Right ventricle myocardium superior (tissue), 1 donor: ENCODE measurements at regions not wholly inside any gene's neighbourhood (a gene's known extent, or its start where the extent isn't known, plus 50 kb on each side); places are given as distances from the start of the nearest gene placed in this dataset.
"Not testable (repeated sequence)": the region's sequence is repeated elsewhere in the genome, so short reads cannot be mapped to it uniquely, and the experiment has no call there.

Experiments used
- ATAC-seq: fragments of 200-7000 bp; cut with Tn5 transposase; one replicate; pipeline ENCODE4 v1.9.1; 2020; ENCODE audit warnings: mild to moderate bottlenecking; ENCODE audit not compliant: poor library complexity
- DNase-seq: peaks from one replicate; pipeline ENCODE4 v3.0.0-alpha.2; 2020
- intact Hi-C: fragments of 100-400 bp; cut with DNase I; formaldehyde crosslinking; loops from one replicate; pipeline ENCODE4 v1.11.2; 2022
- donor health status: DM: no; HTN: yes; CAD: no; lungs with severe emphysema.

DNA sequence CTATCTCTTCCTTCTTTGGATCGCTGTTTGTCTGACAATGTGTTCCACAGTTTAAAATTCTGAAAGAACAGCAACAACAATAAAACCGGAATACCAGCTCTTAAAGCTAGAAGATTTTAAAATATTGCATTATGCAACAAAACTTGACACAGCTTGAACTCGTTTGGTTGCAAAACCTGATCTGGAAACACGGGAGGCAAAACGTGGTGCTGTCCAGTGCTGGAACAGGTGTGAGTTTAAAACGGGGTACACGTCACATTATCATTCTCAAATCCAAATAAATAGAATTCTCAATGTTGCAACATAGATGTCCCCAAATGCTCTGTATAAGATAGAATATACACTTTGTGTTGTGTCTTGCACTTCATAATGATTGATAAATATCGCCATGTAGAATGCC, 110.9 kb upstream of the LYSMD4 start:
- intact Hi-C loops: no loop called here
- no peak for DNase-seq
- no peak for ATAC-seq

DNA sequence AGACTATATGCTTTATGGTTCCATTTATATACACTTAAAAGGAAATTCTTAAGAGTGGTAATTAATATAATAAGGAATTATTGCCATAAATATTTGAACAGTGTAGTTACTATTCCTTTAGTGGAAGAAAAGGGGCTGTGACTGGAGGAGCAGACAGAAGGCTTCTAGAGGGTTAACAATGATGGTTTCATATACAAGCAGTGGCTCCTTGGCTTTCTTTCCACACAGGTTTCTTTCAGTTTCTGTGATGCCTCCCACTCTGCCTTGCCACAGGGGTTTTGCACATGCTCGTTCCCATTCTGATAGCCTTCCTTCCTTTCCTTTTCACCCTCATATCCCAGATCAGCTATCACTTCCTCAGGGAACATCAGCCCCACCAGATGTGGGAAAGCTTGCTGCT, 108.8 kb upstream of the LYSMD4 start:
- ATAC-seq: no peak

DNA sequence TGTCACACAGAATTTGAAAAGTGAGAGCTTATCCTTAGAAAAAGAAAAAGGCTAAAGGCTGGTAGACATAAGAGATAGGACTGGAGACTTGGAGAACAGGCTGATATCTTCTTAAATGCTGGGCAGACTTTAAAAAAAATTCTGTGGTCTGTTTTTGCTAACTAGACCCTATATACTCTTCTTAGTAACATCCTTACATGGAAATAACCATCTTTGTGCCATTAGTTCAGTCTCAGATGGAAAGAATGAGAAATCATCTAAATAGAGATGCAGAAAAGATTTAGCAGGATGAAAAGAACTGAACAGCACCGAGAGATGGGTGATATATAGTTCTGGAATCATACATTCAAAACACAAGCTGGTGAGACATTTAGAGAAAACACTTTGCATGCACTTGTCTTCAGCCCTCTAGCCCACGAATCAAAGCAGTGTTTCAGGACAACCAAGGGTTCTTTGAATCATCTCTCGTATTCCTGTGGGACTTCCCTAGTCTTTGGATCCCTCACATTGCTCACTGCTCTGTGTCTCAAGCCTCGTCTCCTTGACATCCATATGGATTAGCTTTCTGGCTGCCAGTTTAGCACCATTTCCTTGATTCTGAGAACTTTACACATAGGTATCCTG, 93.0 kb upstream of the LYSMD4 start:
- no peak for ATAC-seq
- no peak for DNase-seq
- intact Hi-C loops: no loop called here

More for the DNA sequence above, 108.8 kb upstream of the LYSMD4 start:
- no peak for DNase-seq
- intact Hi-C loops: no loop called here

DNA sequence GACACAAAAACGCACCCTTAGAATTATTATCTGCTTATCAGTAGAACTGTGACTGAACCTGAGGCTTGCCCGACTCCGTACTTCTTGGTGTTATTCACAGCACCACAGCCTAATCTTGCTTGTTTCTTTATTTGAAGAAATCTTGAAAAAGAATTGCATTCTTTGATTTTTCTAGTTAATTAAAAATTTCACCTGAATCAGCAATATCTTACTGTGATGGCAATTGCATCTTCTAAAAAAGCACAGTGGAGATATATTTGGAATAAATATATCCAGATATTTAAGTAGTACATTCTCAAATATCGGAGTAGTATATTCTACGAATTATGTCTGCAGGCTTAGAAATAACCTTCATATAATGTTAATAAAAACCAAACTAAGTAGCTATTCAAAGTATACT, 90.1 kb upstream of the LYSMD4 start:
- intact Hi-C loops: no loop called here
- ATAC-seq (no peak), DNase-seq (no peak)

DNA sequence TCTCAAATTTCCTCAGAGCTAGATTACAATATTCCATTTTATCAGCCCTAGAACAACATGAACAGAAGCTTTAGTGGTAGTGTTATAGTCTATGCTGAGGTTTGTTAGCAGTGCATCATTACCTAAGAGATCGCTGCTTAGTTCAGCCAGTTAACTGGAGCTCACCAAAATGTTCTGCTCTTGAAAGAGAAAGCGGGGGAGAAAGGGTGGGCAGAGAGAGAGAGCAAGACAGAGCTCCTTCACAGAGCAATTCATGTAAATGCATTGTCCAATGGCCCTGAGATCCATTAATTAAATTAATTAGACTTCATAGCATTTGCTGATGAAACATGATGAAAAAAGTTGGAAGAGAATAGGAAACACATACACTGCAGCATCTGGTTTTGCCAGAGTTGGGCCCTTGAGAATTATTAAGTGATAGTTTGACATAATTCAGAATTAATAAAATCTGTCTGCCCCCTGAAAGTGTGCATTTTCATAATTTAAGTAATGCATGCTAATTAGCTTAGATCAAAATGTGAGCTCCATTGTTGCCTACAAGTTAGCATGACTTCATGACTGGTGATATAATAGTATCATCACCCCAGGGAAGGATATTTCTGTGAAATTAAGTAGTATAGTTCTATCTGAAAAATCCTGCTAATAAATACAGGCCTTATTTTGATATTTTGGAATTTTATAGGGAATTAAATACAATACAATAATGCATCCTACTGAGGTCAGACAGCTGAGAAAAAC, 86.9 kb upstream of the LYSMD4 start:
- ATAC-seq (no peak), DNase-seq (no peak)
- intact Hi-C loops: no loop called here

DNA sequence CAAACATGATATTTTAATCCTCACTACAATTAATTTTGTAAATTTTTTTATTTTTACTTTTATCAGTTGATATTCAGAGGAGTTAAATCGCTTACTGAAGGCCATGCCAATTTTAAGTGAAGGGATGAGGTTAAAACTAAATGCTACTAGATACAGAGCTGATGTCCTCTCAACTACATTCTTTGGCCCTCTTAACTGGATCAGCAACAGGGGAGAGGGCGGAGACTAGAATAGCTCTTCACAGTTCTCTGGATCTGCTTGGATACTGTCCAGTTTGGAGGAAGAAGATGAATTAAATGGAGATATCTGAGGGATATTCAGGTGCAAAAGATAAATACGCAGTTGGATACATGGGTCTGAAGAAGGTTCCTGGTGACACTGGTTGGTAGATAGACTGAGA, 85.6 kb upstream of the LYSMD4 start:
- intact Hi-C loops: no loop called here

DNA sequence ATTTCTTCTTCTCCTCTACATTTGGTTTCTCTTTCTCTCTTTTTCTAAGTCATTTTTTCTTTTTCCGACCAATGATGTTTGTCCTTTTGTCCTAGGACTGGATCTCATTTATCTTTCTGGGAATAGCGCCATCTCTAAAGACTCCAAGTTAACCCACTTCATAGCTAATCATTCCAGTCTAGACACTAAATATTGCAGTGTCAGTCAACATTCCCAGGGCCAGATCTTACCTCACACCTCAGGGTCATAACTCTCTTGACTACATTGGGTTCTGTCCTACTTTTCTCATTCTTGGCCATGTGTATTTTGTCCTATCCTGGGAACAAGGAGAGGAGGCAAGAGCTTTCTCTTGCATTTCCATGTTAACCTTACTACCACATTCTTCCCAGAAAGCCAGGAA, 83.6 kb upstream of the LYSMD4 start:
- ATAC-seq: peak; percentile 81
- intact Hi-C loops, DNase-seq: not testable (repeated sequence)

More for the DNA sequence above, 85.6 kb upstream of the LYSMD4 start:
- no peak for DNase-seq
- peak; percentile 82 for ATAC-seq

DNA sequence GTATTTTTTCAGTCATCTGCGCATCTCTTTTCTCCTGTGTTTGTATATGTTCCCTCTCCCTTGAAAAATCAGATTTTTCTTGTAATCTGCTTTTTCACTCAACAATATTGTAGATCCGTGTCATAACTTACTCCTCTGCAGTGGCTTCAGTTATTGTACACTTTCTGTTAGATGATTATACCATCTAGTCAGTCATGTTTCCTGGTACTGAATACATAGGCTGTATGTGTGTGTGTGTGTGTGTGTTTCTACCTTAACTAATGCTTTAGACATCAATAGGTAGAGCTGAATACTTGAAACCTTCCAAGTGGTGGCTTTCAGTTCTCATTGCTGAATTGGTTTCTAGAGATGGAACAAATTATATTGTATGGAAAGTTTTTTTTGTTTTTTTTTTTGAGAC, 77.4 kb upstream of the LYSMD4 start:
- DNase-seq, intact Hi-C loops, ATAC-seq: not testable (repeated sequence)

DNA sequence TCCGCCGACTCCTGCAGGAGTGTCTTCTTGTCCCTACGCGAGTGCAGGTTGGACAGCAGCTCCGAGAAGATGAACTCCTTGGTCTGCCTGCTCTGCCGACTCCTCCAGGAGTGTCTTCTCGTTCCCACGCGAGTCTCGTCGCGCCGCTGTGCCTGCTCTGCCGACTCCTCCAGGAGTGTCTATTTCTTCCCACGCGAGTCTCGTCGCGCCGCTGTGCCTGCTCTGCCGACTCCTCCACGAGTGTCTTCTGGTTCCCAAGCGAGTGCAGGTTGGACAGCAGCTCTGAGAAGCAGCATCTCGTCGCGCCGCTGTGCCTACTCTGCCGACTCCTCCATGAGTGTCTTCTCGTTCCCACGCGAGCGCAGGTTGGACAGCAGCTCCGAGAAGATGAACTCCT, 66.6 kb upstream of the LYSMD4 start:
- ATAC-seq, DNase-seq, intact Hi-C loops: not testable (repeated sequence)

DNA sequence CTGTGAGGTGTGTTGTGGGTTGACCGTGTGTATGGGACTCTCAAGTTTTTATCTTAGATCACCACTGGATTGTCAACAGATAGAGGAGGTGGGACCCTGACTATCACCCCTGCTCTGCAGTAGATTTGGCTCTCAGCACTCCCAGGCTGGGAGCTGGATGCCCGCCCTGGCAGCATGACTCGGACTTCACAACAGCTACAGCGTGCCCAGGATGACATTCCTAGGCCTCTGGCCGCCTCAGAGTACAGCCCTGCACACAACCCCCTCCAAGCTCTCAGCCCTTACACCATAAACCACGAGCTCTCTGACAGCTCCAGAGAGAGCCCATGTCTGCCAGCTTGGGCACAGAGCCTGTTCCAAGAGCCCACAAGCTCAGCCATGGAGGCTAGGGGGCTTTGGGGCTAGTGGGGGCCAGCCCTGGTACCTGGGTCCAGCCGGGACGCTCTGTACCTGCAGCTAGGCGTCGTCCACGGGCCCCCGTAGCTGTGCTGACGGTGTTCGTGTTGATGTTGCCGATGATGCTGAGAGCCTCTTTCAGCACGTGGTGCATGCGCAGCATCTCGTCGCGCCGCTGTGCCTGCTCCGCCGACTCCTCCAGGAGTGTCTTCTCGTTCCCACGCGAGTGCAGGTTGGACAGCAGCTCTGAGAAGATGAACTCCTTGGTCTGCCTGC, 66.1 kb upstream of the LYSMD4 start:
- peak; percentile 95 for ATAC-seq

DNA sequence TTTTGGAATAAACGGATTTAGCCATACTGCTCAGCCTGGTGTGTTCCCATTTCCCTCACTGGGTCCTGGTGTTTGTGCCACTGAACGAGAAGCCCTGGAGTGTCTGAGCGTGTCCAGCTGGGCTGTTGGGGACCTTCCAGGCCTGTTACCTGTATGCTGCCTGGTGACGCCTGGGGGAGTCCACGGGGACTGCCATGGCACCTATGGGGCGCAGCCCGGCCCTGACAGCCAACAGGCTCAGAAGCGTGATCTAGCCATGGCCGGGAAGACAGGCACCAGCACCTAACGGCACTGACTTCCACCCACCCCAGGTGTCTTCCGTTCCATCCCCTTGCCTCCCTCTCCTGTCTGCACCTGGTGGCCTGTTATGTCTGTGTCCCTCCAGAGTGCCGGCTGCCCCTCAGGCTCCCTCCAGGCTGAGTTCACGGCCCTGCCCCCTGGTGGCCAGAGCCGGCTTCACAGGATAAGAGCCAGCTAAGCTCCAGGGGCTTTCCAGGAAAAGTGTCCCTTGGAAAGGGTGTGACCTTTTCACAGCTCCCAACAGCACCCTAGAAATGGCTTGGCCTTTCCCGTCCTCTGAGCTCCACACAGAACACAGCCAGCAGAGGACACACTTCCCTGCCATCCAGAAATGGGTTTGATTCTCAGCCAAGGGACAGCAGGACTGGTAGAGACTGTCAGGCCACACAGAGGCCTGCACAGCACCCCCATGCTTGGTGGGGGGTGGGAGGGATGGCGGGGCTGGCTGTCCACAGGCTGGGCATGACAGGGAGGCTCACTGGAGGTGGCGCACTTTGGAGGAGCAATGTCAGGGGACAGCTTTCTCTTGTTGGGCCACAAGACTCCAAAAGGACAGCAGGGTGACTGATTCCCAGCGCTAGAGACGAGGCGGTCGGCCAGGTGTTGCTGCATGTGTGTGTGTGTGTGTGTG, 64.0 kb upstream of the LYSMD4 start:
- intact Hi-C loops, ATAC-seq, DNase-seq: not testable (repeated sequence)

More for the DNA sequence above, 66.1 kb upstream of the LYSMD4 start:
- intact Hi-C loops: not testable (repeated sequence)
- DNase-seq: peak; percentile 74

DNA sequence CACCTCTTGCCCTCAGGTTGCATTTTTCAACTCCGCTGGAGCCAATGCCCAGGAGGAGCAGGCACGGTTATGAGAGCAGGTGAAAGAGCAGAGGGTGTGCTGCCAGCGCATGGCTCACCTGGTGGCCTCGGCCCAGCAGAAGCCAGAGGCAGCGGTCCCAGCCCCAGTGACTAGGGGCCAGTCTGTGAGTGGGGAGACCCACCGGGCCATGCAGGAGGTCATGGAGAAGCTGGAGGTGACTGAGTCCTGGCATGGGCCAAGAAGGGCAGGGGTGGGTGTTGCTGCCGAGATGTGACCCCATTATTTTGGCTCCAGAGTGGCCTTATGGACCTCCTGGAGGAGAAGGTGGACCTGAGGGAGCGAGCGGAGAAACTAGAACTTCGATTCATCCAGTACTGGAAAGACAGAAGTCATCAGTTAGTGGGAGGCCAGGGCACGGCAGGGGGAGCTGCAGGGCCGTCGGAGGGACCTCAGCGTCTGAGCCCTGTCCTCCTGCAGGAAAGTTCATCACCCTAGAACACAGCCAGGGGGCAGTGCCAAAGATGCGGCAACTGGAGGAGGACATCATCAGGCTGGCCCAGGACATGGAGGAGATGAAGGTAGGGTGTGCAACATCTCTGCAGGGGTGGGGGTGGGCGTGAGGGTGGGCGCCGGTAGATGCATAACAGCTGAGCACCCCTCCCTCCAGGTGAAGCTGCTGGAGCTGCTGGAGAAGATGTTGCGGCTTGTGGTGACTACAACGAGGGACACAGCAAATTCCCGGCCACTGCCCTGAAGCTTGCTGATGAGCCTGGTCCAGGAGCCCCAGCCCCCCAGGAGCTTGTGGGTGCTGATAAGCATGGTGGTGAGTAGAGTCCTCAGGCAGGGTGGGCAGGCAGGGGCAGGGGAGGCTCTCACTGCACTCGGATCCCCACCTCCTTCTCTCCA, 58.9 kb upstream of the LYSMD4 start:
- ATAC-seq, intact Hi-C loops, DNase-seq: not testable (repeated sequence)

DNA sequence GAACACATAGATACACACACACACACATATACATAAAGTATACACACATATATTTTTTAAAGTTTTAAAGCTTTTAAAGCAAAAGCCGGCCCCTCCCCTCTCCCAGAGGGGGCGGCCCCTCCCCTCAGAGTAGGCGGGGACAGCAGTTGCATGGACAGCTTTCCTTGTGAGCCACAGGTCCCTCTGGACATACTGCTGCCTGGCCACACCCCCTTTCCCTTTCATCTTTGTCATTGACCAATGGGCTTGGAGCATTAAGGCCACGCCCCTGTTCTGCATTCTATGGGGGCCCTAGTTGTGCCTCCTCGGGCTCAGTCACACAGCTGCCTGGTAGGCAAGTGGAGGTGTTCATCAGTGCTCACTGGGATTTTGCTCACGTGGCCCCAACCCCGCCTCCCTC, 57.5 kb upstream of the LYSMD4 start:
- ATAC-seq, DNase-seq, intact Hi-C loops: not testable (repeated sequence)

DNA sequence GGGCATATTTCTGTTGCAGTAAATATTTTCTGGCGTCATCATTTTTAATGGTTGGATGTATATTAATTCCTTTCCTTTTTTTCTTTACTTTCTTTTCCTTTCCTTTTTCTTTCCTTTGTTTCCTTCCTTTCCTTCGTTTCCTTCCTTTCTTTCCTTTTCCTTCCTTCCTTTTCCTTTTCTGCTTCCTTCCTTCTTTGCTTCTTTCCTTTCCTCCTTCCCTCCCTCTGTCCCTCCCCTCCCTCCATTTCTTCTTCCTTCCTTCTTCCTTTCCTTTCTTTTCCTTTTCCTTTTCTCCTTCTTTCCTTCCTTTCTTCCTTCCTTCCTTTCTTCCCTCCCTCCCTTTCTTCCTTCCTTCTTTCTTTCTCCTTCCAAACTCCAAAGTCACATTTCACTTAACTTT, 54.9 kb upstream of the LYSMD4 start:
- intact Hi-C loops: no loop called here
- ATAC-seq (no peak), DNase-seq (no peak)

DNA sequence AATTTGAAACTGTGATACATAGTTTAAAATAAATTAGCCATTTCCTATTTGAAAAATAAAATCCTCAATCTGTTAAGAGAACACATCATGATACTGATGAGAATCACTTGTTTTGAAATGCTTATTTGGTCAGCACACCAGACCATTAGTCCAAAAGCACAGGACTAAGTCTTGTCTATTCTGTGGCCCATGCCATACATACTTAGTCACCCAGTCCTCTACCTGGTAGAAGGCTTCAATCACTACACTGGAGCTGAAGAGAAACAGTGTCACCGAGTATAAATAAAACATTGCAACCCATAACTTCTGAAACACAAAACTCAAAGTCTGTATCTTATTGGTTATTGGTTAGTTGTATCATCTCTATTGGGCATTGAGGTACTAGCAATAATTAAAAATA, 51.6 kb upstream of the LYSMD4 start:
- DNase-seq, intact Hi-C loops: not testable (repeated sequence)

DNA sequence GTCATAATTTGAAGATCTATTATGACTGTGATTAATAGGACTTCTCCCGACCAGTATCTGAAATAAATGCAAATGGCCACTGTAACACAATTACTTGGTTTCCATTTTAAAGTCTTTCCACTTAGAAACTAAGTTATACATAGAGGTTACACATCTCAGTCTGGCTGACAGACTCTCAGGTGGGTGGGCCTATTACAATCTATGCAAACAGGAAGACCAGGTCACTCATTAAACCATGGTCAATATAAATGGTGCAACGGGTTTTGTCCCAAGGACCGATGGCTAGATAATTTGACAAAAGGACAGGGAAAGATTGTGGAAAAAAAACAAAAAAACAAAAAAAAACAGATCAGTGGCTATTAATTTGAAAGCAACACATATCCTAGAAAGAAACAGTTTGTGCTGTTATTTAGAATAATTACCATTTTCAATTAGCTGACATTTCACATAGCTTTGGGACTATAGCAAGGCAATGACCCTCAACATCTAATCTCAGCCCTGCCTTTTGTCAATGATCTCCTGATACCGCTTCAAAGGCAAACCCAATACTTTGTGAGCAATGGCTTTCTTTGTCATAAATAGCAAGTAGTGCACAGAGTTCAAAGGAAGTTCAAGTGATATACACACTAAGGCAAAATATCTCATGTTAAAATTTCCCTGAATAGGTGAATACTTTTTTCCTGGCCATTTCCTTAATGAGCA, 50.8 kb upstream of the LYSMD4 start:
- DNase-seq, ATAC-seq, intact Hi-C loops: not testable (repeated sequence)

More for the DNA sequence above, 51.6 kb upstream of the LYSMD4 start:
- not testable (repeated sequence) for ATAC-seq
